ENCODE measurements at regions not wholly inside any gene's neighbourhood (a gene's known extent, or its start where the extent isn't known, plus 50 kb on each side); places are given as distances from the start of the nearest gene placed in this dataset.

DNA sequence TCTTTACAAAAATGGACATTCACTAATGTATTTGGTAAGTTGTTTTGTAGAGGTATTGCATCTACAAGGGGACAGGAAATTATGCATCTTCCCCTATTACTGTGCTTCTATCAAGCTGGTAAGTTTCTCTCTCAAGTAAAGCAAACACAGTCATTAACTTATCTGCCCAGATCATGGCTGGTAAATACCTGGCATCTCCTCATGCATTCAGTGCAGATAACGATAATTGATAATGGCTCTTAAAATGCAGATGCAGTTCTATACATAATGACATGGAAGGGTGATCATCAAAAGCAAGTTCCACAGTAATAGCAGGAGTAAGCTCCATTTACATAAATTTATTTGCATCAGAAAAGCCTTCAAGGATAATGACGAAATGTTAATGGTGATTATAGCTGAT is 122.4 kb downstream of the SIPA1L2 start:
- Histone ChIP-seq H3K14ac (replicated peaks; ENCODE audit: low read depth, low read length) (no peak overlapping the region), H2AFZ (replicated peaks; ENCODE audit: low read length, poor library complexity) (no peak overlapping the region), H3K23ac (ENCODE audit: low read depth, low read length) (no peak overlapping the region), H3K27ac (ENCODE audit: insufficient read depth, low read length) (no peak overlapping the region), H2BK120ac (ENCODE audit: low read depth, low read length) (no peak overlapping the region), H3K9me3 (ENCODE audit: control insufficient read depth, insufficient read depth, low read length) (no peaks in the 10 kb centered on the region), H3K18ac (ENCODE audit: low read depth, low read length) (no peak overlapping the region), H4K91ac (ENCODE audit: insufficient read depth, low read depth, low read length) (no peak overlapping the region), H3K27me3 (ENCODE audit: control insufficient read depth, insufficient read depth, low read length) (no peaks in the 10 kb centered on the region), H3K36me3 (ENCODE audit: control insufficient read depth, insufficient read depth, low read length) (no peaks in the 10 kb centered on the region), H3K9ac (ENCODE audit: low read depth, low read length) (no peak overlapping the region), H3K4me3 (ENCODE audit: insufficient read depth, low read depth, low read length) (no peak overlapping the region), H2AK9ac (replicated peaks; ENCODE audit: low read depth, low read length, poor library complexity) (no peak overlapping the region), H3K4me1 (ENCODE audit: control insufficient read depth, insufficient read depth, low read length) (peaks cover 5% of the 10 kb centered on the region), H3K4me2 (ENCODE audit: low read depth, low read length) (no peak overlapping the region), H2BK5ac (ENCODE audit: low read depth, low read length, poor library complexity, severe bottlenecking) (no peak overlapping the region), H3K4ac (ENCODE audit: low read depth, low read length) (no peak overlapping the region), H2BK15ac (ENCODE audit: low read depth, low read length) (no peak overlapping the region), H2AK5ac (ENCODE audit: low read depth, low read length) (no peak overlapping the region), H3K79me1 (ENCODE audit: low read depth in 1 of 2, low read length in 2 of 2) (peaks cover 5 to 28% of the 10 kb centered on the region in 2 experiments; a peak in 3 of 4 replicates), H4K5ac (ENCODE audit: low read depth, low read length) (no peak overlapping the region), H3K9me1 (ENCODE audit: insufficient read depth, low read length) (peaks cover 10% of the 10 kb centered on the region), H4K8ac (ENCODE audit: low read depth in 2 of 2, low read length in 2 of 2) (no peak overlapping the region), H2BK20ac (ENCODE audit: low read depth, low read length) (no peak overlapping the region), H4K20me1 (ENCODE audit: insufficient read depth, low read length) (no peaks in the 10 kb centered on the region), H3K56ac (ENCODE audit: extremely low read depth, insufficient read depth, low read length) (no peak overlapping the region)
- WGBS, 2 experiments (ENCODE audit: extremely low coverage in 2 of 2, insufficient read length in 1 of 2): no CpG with 5 or more reads among the region's 2 CpGs
- TF ChIP-seq RAD21 (IDR thresholded peaks at IDR 0.05; ENCODE audit: low read length) (no peak), POLR2A (IDR thresholded peaks at IDR 0.05; ENCODE audit: low read depth, low read length) (no peak), CHD1 (IDR thresholded peaks at IDR 0.05; ENCODE audit: low read depth, low read length) (no peak), BHLHE40 (IDR thresholded peaks at IDR 0.05; ENCODE audit: low read depth, low read length) (no peak), RCOR1 (IDR thresholded peaks at IDR 0.05; ENCODE audit: insufficient replicate concordance, low read length) (no peak), MXI1 (IDR thresholded peaks at IDR 0.05; ENCODE audit: borderline replicate concordance, low read depth, low read length) (no peak), CEBPB (IDR thresholded peaks at IDR 0.05; ENCODE audit: low read depth, low read length) (no peak), FOS (IDR thresholded peaks at IDR 0.05; ENCODE audit: low read depth, low read length) (no peak), MAZ (IDR thresholded peaks at IDR 0.05; ENCODE audit: borderline replicate concordance, low read depth, low read length) (no peak), SMC3 (IDR thresholded peaks at IDR 0.05; ENCODE audit: low read depth, low read length) (no peak), MAFK (IDR thresholded peaks at IDR 0.05; ENCODE audit: low read depth, low read length) (no peak)
- TF ChIP-seq, protein P1, sequence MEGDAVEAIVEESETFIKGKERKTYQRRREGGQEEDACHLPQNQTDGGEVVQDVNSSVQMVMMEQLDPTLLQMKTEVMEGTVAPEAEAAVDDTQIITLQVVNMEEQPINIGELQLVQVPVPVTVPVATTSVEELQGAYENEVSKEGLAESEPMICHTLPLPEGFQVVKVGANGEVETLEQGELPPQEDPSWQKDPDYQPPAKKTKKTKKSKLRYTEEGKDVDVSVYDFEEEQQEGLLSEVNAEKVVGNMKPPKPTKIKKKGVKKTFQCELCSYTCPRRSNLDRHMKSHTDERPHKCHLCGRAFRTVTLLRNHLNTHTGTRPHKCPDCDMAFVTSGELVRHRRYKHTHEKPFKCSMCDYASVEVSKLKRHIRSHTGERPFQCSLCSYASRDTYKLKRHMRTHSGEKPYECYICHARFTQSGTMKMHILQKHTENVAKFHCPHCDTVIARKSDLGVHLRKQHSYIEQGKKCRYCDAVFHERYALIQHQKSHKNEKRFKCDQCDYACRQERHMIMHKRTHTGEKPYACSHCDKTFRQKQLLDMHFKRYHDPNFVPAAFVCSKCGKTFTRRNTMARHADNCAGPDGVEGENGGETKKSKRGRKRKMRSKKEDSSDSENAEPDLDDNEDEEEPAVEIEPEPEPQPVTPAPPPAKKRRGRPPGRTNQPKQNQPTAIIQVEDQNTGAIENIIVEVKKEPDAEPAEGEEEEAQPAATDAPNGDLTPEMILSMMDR (conservative IDR thresholded peaks at IDR 0.05; ENCODE audit: low read depth, low read length): no peak
- TF ChIP-seq, protein P2, sequence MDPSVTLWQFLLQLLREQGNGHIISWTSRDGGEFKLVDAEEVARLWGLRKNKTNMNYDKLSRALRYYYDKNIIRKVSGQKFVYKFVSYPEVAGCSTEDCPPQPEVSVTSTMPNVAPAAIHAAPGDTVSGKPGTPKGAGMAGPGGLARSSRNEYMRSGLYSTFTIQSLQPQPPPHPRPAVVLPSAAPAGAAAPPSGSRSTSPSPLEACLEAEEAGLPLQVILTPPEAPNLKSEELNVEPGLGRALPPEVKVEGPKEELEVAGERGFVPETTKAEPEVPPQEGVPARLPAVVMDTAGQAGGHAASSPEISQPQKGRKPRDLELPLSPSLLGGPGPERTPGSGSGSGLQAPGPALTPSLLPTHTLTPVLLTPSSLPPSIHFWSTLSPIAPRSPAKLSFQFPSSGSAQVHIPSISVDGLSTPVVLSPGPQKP (IDR thresholded peaks at IDR 0.05; ENCODE audit: borderline replicate concordance, low read depth, low read length): no peak
- dilution Hi-C loops (cut with HindIII; ENCODE audit: low sequenced_read_pairs, unreplicated experiment) (no loop called here), intact Hi-C loops (cut with micrococcal nuclease) (no loop called here), in situ Hi-C loops (cut with MboI; ENCODE audit: low sequenced_read_pairs) (no loop called here)
- ATAC-seq (ENCODE audit: low read depth): no peak
- no TSS peak for BruUV-seq (replicated peaks)
- CTCF ChIA-PET: interaction anchor here (0.7 kb wide), 1 partner anchor 119 kb away, joined by 3 read pairs; no protein-coding TSS in a partner anchor
- no peak for DNase-seq
- POLR2A ChIA-PET (ENCODE audit: unreplicated experiment): interaction anchor here (0.7 kb wide), 1 partner anchor 13 kb away, joined by 4 read pairs; no protein-coding TSS in a partner anchor

Measured in IMR-90 (cell line).